ENCODE measurements at regions not wholly inside any gene's neighbourhood (a gene's known extent, or its start where the extent isn't known, plus 50 kb on each side); places are given as distances from the start of the nearest gene placed in this dataset.
A peak's percentile ranks its signal among the peaks of the same experiment; 100 is the strongest.
"Not testable (repeated sequence)": the region's sequence is repeated elsewhere in the genome, so short reads cannot be mapped to it uniquely, and the experiment has no call there.

GRCh38 chr3:64801856-64802255 is 114.1 kb upstream of the ADAMTS9 start:
- Histone ChIP-seq H3K27ac (ENCODE audit: low read length) (no peak overlapping the region), H3K27me3 (ENCODE audit: control insufficient read depth, insufficient read depth, low read length) (no peaks in the 10 kb centered on the region), H3K4me3 (ENCODE audit: low read length) (no peak overlapping the region), H3K4me1 (ENCODE audit: control insufficient read depth, insufficient read depth, low read length) (peaks cover 10% of the 10 kb centered on the region), H3K9me3 (ENCODE audit: control insufficient read depth, low read depth, low read length) (no peaks in the 10 kb centered on the region), H3K36me3 (ENCODE audit: control insufficient read depth, insufficient read depth, low read length) (no peaks in the 10 kb centered on the region)
- no peak for DNase-seq
- 100% methylated on average over 1 of the region's 3 CpGs for WGBS (ENCODE audit: insufficient coverage, low lambda C conversion rate)

GRCh38 chr3:64799606-64800005 is 111.8 kb upstream of the ADAMTS9 start:
- peak; percentile 11 to 51 for DNase-seq
- Histone ChIP-seq H3K9me3 (ENCODE audit: control insufficient read depth, low read depth, low read length) (no peaks in the 10 kb centered on the region), H3K4me3 (ENCODE audit: low read length) (no peak overlapping the region), H3K4me1 (ENCODE audit: control insufficient read depth, insufficient read depth, low read length) (peaks cover 5% of the 10 kb centered on the region), H3K27ac (ENCODE audit: low read length) (no peak overlapping the region), H3K36me3 (ENCODE audit: control insufficient read depth, insufficient read depth, low read length) (no peaks in the 10 kb centered on the region), H3K27me3 (ENCODE audit: control insufficient read depth, insufficient read depth, low read length) (no peaks in the 10 kb centered on the region)
- no CpG with 5 or more reads among the region's 8 CpGs for WGBS (ENCODE audit: insufficient coverage, low lambda C conversion rate)

- Histone ChIP-seq H3K9me3 (ENCODE audit: control insufficient read depth, low read depth, low read length) (no peaks in the 10 kb centered on the region), H3K4me1 (ENCODE audit: control insufficient read depth, insufficient read depth, low read length) (peaks cover 5% of the 10 kb centered on the region), H3K4me3 (ENCODE audit: low read length) (no peak overlapping the region), H3K27ac (ENCODE audit: low read length) (no peak overlapping the region), H3K36me3 (ENCODE audit: control insufficient read depth, insufficient read depth, low read length) (no peaks in the 10 kb centered on the region), H3K27me3 (ENCODE audit: control insufficient read depth, insufficient read depth, low read length) (no peaks in the 10 kb centered on the region)
- no peak for DNase-seq
- WGBS (ENCODE audit: insufficient coverage, low lambda C conversion rate): no CpG with 5 or more reads among the region's 5 CpGs
Observed at GRCh38 chr3:64798316-64798715, 110.5 kb upstream of the ADAMTS9 start.

DNA sequence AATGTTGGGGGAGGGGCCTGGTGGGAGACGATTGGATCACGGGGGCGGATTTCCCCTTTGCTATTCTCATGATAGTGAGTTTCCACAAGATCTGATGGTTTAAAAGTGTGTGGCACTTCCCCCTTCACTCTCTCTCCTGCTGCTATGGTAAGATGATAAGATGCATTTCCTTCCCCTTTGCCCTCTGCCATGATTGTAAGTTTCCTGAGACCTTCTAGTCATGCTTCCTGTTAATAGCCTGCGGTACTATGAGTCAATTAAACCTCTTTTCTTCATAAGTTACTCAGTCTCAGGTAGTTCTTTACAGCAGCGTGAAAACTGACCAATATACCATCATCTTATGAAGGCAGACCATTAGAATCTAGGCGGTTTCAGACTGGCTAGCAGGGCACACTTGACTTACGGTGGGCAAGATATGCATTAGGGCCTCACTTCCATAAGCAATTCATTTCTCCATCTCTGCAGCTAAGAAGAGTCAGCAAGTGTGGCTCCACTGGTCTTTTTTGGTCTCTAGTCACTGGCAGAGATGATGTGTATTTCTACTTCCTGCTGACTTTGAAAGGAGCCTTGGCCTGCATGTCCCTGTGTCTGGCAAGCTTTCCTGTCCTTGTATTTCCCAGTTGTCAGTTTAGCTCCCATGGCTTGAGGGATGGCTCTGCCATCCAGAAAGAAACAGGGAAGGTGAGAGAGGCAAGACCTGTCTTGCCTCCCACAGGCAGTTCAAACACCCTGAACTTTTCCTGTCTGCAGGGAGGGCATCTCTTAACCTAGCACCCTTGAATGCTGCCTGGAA is 109.0 kb upstream of the ADAMTS9 start:
- H3K36me3 ChIP-seq (ENCODE audit: control insufficient read depth, insufficient read depth, low read length): no peaks in the 10 kb centered on the region
- WGBS (ENCODE audit: insufficient coverage, low lambda C conversion rate): 100% methylated on average over 2 of the region's 7 CpGs
- no peaks in the 10 kb centered on the region for H3K27me3 ChIP-seq (ENCODE audit: control insufficient read depth, insufficient read depth, low read length)
- no peak for DNase-seq
- H3K9me3 ChIP-seq (ENCODE audit: control insufficient read depth, low read depth, low read length): no peaks in the 10 kb centered on the region
- H3K27ac ChIP-seq (ENCODE audit: low read length): no peak overlapping the region
- H3K4me3 ChIP-seq (ENCODE audit: low read length): no peak overlapping the region
- H3K4me1 ChIP-seq (ENCODE audit: control insufficient read depth, insufficient read depth, low read length): peaks cover 5% of the 10 kb centered on the region

DNA sequence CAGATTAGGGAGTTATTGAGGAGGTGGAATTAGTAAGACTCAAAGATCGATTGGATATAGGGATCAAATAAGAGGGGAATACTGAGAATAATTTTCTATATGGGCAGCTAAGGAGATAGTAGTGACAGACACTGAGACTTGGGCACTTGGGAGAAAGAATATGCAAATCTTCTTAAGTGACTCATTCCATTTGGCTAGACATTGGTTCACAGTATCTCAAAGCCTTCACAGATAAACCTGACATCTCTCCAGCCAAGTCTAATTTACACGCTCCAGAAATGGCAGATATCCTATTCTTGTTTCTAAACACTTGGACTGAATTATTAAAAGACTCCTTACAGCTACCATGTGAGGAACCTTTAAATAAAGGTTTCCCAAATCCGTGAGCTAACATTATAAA is 104.6 kb upstream of the ADAMTS9 start:
- no peak overlapping the region for H3K4me3 ChIP-seq (ENCODE audit: low read length)
- no peaks in the 10 kb centered on the region for H3K36me3 ChIP-seq (ENCODE audit: control insufficient read depth, insufficient read depth, low read length)
- no peaks in the 10 kb centered on the region for H3K4me1 ChIP-seq (ENCODE audit: control insufficient read depth, insufficient read depth, low read length)
- no peak for DNase-seq
- no peaks in the 10 kb centered on the region for H3K9me3 ChIP-seq (ENCODE audit: control insufficient read depth, low read depth, low read length)
- no peak overlapping the region for H3K27ac ChIP-seq (ENCODE audit: low read length)
- WGBS (ENCODE audit: insufficient coverage, low lambda C conversion rate): no CpG with 5 or more reads among the region's 3 CpGs
- H3K27me3 ChIP-seq (ENCODE audit: control insufficient read depth, insufficient read depth, low read length): no peaks in the 10 kb centered on the region

DNA sequence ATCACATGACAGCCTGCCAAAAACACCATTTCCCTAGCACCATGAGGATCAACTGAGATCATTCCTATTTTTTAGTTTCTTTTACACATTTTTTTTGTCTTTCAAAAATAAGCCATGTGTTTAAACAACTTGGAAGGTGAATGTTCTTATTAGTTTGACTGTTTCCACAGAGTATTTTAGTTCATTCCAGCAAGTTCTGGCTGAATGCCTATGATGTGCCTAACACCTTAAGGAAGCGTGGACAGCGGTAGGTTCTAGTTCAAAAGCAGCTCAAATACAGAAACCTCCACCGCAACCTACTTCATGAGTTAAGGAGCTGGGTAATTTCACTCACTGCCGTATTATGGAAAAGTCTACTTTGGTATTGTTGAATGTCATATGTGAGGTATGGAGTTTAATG is 101.3 kb upstream of the ADAMTS9 start:
- H3K36me3 ChIP-seq (ENCODE audit: control insufficient read depth, insufficient read depth, low read length): no peaks in the 10 kb centered on the region
- H3K27ac ChIP-seq (ENCODE audit: low read length): no peak overlapping the region
- H3K27me3 ChIP-seq (ENCODE audit: control insufficient read depth, insufficient read depth, low read length): no peaks in the 10 kb centered on the region
- no peak overlapping the region for H3K4me3 ChIP-seq (ENCODE audit: low read length)
- no peaks in the 10 kb centered on the region for H3K4me1 ChIP-seq (ENCODE audit: control insufficient read depth, insufficient read depth, low read length)
- H3K9me3 ChIP-seq (ENCODE audit: control insufficient read depth, low read depth, low read length): peaks cover 2% of the 10 kb centered on the region
- no peak for DNase-seq
- no CpG with 5 or more reads among the region's 4 CpGs for WGBS (ENCODE audit: insufficient coverage, low lambda C conversion rate)

GRCh38 chr3:64783200-64783599 is 95.4 kb upstream of the ADAMTS9 start:
- no peaks in the 10 kb centered on the region for H3K27me3 ChIP-seq (ENCODE audit: control insufficient read depth, insufficient read depth, low read length)
- no peak for DNase-seq
- H3K36me3 ChIP-seq (ENCODE audit: control insufficient read depth, insufficient read depth, low read length): no peaks in the 10 kb centered on the region
- H3K4me3 ChIP-seq (ENCODE audit: low read length): no peak overlapping the region
- H3K9me3 ChIP-seq (ENCODE audit: control insufficient read depth, low read depth, low read length): peaks cover 2% of the 10 kb centered on the region
- no peak overlapping the region for H3K27ac ChIP-seq (ENCODE audit: low read length)
- H3K4me1 ChIP-seq (ENCODE audit: control insufficient read depth, insufficient read depth, low read length): no peaks in the 10 kb centered on the region

GRCh38 chr3:64780923-64781322 is 93.1 kb upstream of the ADAMTS9 start:
- H3K27me3 ChIP-seq (ENCODE audit: control insufficient read depth, insufficient read depth, low read length); H3K4me3 ChIP-seq (ENCODE audit: low read length); DNase-seq; H3K27ac ChIP-seq (ENCODE audit: low read length); H3K9me3 ChIP-seq (ENCODE audit: control insufficient read depth, low read depth, low read length); H3K4me1 ChIP-seq (ENCODE audit: control insufficient read depth, insufficient read depth, low read length); H3K36me3 ChIP-seq (ENCODE audit: control insufficient read depth, insufficient read depth, low read length): not testable (repeated sequence)
- 100% methylated on average over 1 of the region's 4 CpGs for WGBS (ENCODE audit: insufficient coverage, low lambda C conversion rate)

DNA sequence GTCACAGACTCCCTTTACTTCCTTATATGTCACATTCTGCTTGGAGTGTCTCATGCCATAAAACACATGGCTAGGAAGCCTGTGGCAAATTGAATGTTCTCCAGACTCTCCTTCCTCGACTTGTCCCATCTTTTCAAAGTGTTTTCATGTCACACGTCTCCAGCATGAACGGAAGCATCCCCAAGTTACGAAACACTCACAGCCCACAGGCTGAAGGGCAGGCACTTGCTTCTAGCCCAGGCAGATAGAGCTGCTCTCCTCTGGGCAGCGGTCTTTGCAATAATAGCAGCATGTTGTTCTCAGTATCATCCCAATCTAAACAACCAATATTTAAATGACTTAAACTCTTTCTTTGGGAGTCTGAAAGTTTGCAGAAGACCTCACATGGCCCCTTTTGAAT is 85.3 kb upstream of the ADAMTS9 start:
- Histone ChIP-seq H3K27ac (ENCODE audit: low read length) (no peak overlapping the region), H3K27me3 (ENCODE audit: control insufficient read depth, insufficient read depth, low read length) (no peaks in the 10 kb centered on the region), H3K9me3 (ENCODE audit: control insufficient read depth, low read depth, low read length) (peaks cover 3% of the 10 kb centered on the region), H3K36me3 (ENCODE audit: control insufficient read depth, insufficient read depth, low read length) (no peaks in the 10 kb centered on the region), H3K4me1 (ENCODE audit: control insufficient read depth, insufficient read depth, low read length) (no peaks in the 10 kb centered on the region), H3K4me3 (ENCODE audit: low read length) (no peak overlapping the region)
- DNase-seq: no peak
- 40% methylated on average over 1 of the region's 5 CpGs for WGBS (ENCODE audit: insufficient coverage, low lambda C conversion rate)

DNA sequence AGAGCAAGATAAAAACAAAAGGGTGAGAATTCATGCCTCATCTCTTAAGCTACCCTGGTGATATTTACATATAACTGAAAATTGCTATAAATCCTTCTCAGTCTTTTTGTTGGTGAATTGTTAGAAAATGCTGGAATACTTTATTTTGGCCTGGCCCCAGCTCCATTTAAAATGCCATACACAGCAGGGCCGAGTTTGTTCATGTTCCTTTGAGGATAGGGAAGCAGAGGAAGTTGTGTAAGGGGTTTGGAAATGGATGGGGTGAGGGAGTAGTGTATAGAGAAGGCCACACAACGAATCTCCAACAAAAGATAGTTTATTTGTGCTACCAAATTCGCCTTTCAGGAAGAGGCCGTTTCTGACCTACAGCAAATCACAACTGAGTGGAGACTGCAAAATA is 78.6 kb upstream of the ADAMTS9 start:
- WGBS (ENCODE audit: insufficient coverage, low lambda C conversion rate): no CpG with 5 or more reads among the region's 4 CpGs
- DNase-seq: no peak
- Histone ChIP-seq H3K36me3 (ENCODE audit: control insufficient read depth, insufficient read depth, low read length) (no peaks in the 10 kb centered on the region), H3K4me3 (ENCODE audit: low read length) (no peak overlapping the region), H3K4me1 (ENCODE audit: control insufficient read depth, insufficient read depth, low read length) (no peaks in the 10 kb centered on the region), H3K27me3 (ENCODE audit: control insufficient read depth, insufficient read depth, low read length) (no peaks in the 10 kb centered on the region), H3K27ac (ENCODE audit: low read length) (no peak overlapping the region), H3K9me3 (ENCODE audit: control insufficient read depth, low read depth, low read length) (no peaks in the 10 kb centered on the region)

GRCh38 chr3:64765947-64766346 is 78.1 kb upstream of the ADAMTS9 start:
- no peak overlapping the region for H3K27ac ChIP-seq (ENCODE audit: low read length)
- WGBS (ENCODE audit: insufficient coverage, low lambda C conversion rate): no CpG with 5 or more reads among the region's 4 CpGs

More at GRCh38 chr3:64765947-64766346, 78.1 kb upstream of the ADAMTS9 start:
- H3K36me3 ChIP-seq (ENCODE audit: control insufficient read depth, insufficient read depth, low read length): no peaks in the 10 kb centered on the region
- no peak for DNase-seq
- no peaks in the 10 kb centered on the region for H3K27me3 ChIP-seq (ENCODE audit: control insufficient read depth, insufficient read depth, low read length)
- H3K4me3 ChIP-seq (ENCODE audit: low read length): no peak overlapping the region
- H3K4me1 ChIP-seq (ENCODE audit: control insufficient read depth, insufficient read depth, low read length): no peaks in the 10 kb centered on the region
- H3K9me3 ChIP-seq (ENCODE audit: control insufficient read depth, low read depth, low read length): no peaks in the 10 kb centered on the region
